Gastroesophageal sphincter (tissue), 3 donors: ENCODE measurements at regions not wholly inside any gene's neighbourhood (a gene's known extent, or its start where the extent isn't known, plus 50 kb on each side); places are given as distances from the start of the nearest gene placed in this dataset.

ENCODE experiments used
- EP300 ChIP-seq: sonication (generic); formaldehyde crosslinking; IDR thresholded peaks from one replicate; pipeline ENCODE4 v1.6.1; 2017; ENCODE audit warnings: antibody characterized with exemption, mild to moderate bottlenecking
- POLR2A ChIP-seq, 2 donors: fragments of 450-650 bp; IDR thresholded peaks; one replicate each; pipeline ENCODE4 v1.6.1; 2017; ENCODE audit warnings: antibody characterized with exemption in 2 of 2, mild to moderate bottlenecking in 2 of 2, moderate library complexity in 1 of 2
- POLR2AphosphoS5 ChIP-seq: sonication (generic); formaldehyde crosslinking; IDR thresholded peaks from one replicate; pipeline ENCODE4 v1.6.1; 2017; ENCODE audit warnings: antibody characterized with exemption
- TF ChIP-seq, protein P1 (sequence below), 4 experiments: fragments of 200-600 bp in 2 of 4; fragments of 450-650 bp in 2 of 4; sonication (generic) in 1 of 4; IDR thresholded peaks; one replicate each; pipeline ENCODE4 v1.5.1; 2017 to 2019; ENCODE audit warnings: antibody characterized with exemption in 4 of 4, mild to moderate bottlenecking in 2 of 4, moderate library complexity in 2 of 4

DNA sequence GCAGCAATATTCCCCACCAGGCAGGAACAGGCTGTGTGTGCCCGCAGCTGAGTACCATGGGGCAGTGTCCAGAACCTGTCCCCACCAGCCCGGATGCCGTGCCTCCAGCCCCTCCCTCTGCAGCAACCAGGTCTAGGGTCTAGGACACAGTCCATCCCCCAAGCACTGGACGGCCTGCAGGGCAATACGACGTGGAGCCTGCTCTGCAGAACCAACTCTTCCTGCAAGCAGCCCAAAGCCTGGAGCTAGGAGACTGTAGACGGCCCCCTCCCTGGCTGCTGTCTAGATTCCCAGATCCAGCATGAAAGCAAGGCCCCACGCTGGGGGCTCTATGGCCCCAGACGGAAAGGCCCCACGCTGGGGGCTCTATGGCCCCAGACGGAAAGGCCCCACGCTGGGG lies 128.2 kb upstream of the AFDN start:
- TF ChIP-seq, protein P1, sequence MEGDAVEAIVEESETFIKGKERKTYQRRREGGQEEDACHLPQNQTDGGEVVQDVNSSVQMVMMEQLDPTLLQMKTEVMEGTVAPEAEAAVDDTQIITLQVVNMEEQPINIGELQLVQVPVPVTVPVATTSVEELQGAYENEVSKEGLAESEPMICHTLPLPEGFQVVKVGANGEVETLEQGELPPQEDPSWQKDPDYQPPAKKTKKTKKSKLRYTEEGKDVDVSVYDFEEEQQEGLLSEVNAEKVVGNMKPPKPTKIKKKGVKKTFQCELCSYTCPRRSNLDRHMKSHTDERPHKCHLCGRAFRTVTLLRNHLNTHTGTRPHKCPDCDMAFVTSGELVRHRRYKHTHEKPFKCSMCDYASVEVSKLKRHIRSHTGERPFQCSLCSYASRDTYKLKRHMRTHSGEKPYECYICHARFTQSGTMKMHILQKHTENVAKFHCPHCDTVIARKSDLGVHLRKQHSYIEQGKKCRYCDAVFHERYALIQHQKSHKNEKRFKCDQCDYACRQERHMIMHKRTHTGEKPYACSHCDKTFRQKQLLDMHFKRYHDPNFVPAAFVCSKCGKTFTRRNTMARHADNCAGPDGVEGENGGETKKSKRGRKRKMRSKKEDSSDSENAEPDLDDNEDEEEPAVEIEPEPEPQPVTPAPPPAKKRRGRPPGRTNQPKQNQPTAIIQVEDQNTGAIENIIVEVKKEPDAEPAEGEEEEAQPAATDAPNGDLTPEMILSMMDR (IDR thresholded peaks at IDR 0.05), result no peak
- TF ChIP-seq POLR2A (IDR thresholded peaks at IDR 0.05) (no peak), EP300 (no peak), POLR2AphosphoS5 (no peak)
